GM19328 (cell line): ENCODE measurements at regions not wholly inside any gene's neighbourhood (a gene's known extent, or its start where the extent isn't known, plus 50 kb on each side); places are given as distances from the start of the nearest gene placed in this dataset.

ENCODE experiments used
- ATAC-seq: cut with Tn5 transposase; IDR thresholded peaks from one replicate; pipeline ENCODE4 v1.9.1; 2021; ENCODE audit warnings: mild to moderate bottlenecking, moderate library complexity; ENCODE audit not compliant: unreplicated experiment

GRCh38 chr20:40545478-40545877 lies 143.6 kb downstream of the MAFB start:
- no peak for ATAC-seq

DNA sequence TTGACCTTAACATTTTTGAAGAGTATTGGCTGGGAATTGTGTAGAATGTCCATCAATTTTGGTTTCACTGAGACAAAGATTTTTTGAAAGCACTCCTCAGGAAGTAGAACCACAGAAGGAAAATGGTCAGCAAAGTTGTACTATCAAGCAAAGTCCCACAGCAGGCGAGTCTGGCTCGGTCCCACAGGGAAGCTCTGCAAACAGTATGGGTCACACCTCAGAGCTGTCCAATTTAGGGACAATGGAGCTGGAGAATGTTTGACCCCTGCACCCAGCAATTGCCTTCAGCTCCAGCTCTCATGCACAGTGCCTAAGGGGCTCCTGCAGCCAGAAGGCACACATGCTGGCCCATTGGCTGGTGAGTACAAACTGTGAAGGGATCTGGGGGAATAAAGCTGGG lies 147.0 kb downstream of the MAFB start:
- ATAC-seq: no peak

DNA sequence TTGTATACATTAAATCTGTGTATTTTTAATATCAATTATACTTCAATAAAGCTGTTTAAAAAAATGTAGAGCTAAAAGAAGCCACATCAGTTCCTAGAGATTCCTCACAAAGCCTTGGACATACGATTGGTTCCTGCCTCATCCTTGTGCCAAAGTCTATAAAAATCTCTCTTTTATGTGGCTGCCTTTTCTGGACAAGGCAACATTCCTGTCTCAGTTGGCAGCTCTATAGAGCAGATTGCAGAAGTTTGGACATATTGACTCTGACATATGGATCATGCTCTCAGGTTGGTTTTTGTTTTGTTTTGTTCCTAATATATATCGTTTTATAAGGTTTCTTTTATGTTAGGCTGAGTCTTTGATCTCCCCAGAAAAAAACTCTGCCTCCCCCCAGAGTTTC lies 148.9 kb downstream of the MAFB start:
- ATAC-seq: no peak

GRCh38 chr20:40538131-40538530 lies 150.9 kb downstream of the MAFB start:
- ATAC-seq: no peak

DNA sequence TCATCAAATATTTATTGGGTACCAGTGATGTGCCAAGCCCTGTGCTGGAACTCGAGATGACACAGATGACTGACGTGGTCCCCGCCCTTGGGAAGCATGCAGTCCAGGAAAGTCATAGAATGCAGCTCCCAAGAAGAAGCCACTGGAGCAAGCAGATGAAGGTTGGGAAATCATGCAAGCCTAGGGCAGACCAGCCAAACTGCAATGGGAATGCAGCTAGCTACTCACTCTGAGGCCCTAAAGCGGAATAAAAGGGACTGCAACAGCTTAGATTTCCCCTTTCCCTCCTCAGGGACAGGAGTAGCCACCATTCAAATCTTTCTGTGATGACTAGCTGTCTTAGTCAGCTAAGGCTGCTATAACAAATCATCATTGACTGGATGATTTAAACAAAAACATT lies 152.2 kb downstream of the MAFB start:
- no peak for ATAC-seq

DNA sequence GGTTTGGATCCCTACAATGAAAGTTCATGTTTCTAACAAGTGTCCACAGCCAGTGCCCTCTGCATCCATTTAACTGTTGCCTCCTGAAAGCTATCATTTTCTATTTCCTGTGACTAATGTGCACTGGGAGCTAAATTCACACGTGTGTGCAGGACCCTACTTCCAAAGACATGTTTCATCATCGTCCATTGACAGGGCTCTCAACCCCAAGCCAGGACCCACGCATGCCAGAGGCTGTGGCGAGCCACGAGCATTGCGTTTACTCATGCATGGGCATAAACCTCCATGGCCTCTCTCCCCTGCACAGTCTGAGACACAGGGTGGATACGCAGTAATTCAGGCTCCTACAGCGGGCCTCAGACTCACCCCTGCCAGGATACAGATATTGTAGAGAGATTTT lies 153.2 kb downstream of the MAFB start:
- ATAC-seq: no peak

DNA sequence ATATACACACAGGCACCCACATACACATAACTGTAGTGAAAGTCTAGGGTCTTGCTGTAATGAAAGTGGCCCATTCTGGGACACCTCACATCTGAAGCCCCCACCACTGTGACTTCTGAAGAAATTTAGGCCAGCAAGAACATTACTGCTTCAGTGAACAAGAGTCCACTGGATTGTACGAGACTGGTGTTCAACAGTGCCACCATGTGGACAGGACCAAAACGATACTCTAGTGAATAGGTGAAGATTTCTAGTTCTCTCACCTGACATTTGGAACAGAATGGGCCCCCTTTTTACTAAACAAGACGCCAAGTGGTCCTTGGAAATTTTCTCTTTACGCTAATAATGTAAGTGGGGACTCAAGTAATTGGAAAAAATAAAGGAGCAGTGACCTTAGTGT lies 156.9 kb downstream of the MAFB start:
- no peak for ATAC-seq

DNA sequence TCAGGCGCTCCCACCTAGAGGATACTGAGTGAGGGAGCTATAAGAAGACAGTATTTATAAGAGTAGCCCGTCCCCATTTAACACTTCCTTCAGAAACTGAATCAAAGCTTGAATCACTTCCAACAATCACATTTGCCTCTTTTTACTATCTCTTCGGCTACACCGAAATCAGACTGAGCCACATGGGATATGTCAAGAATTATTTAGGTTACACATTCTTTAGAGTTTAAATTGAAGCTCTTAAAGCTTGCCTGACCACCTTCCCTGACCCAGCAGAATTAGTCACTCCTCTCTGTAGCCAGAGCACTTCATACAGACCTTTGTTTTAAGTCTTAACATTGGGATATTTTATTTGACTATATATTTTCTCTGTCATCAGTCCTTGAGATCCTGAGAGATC lies 163.7 kb downstream of the MAFB start:
- ATAC-seq: no peak

GRCh38 chr20:40524071-40524470 lies 165.0 kb downstream of the MAFB start:
- no peak for ATAC-seq

GRCh38 chr20:40522405-40522804 lies 166.6 kb downstream of the MAFB start:
- ATAC-seq: no peak

DNA sequence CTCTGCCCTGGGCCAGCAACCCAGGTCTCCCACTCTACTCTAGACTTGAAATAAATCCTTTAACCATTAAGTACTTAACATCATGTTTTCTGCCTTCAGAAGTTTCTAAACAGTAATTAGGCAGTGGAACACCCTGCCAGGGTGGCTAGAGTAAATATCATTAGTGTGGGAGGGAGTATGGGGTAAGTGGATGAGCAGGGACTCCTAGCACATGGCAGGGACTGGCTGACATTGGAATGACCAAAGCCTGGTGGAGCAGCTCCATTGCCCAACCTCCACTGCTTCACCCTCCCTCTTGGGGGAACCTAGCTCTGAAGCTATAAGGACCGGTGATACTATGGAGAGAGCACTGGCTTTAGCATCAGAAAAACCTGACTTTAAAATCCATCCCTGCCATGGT lies 167.1 kb downstream of the MAFB start:
- no peak for ATAC-seq

GRCh38 chr20:40519918-40520317 lies 169.1 kb downstream of the MAFB start:
- ATAC-seq: no peak

GRCh38 chr20:40512994-40513393 lies 176.0 kb downstream of the MAFB start:
- ATAC-seq: no peak

- ATAC-seq: no peak
These were observed 176.4 kb downstream of the MAFB start for GRCh38 chr20:40512591-40512990.

- no peak for ATAC-seq
These were observed 177.6 kb downstream of the MAFB start for GRCh38 chr20:40511478-40511877.

GRCh38 chr20:40510622-40511021 lies 178.4 kb downstream of the MAFB start:
- no peak for ATAC-seq

GRCh38 chr20:40508821-40509220 lies 180.2 kb downstream of the MAFB start:
- no peak for ATAC-seq

DNA sequence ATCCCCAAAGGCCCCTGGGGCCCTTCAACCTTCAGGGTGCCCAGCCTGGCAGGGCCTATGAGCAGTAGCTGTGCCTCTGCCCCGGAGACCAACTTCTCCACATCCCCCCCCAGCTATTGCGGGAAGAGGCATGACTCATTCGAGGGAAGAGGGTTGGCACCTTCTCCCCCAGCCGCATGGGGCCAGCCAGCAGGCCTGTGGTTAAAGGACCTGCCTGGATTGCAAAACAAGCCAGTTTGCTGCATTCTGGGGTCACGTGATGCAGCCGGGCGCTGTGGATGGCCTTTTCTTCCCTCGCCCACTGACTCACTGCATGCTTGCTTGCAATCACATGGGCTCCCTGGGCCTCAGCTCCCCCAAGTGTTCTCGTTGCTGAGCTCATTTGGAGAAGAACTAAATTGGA lies 182.5 kb downstream of the MAFB start:
- no peak for ATAC-seq

DNA sequence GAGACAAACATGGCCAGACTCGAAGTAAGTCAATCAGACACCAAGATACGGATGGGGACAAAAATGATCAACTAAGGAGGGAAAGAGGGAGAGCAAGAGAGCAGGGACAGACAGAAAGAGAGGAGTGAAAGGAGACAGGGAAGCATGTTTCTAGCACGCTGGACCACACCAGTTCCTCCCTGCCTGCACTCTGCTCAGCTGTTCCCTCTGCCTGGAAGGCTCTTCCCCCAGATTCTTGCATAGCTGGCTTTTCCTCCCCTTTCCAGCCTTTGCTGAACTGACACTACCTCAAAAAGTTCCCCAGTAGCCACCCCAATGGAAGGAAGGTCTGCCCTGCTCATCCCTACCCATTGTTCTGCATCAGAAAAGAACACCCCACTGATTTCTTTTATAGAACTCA lies 185.9 kb downstream of the MAFB start:
- ATAC-seq: no peak

DNA sequence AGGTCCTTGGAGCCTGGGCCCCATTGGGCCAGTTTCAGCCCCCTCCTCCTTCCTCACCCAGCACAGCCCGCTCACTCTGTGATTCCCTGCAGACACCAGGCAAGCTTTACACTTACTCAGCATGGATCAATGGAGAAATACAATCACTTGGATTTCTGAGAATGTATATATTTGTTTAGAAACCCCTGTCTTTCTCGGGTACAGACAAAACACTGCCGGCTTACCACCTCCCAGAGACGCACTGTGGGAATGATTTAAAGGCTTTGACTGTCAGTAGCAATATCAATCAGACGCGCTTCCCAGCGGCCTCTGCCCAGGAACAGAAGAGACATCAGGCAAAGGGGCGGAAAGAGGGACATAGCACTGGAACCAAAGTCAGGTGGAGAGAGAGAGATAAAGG lies 186.5 kb downstream of the MAFB start:
- ATAC-seq: no peak

- no peak for ATAC-seq
These were observed 189.6 kb downstream of the MAFB start for GRCh38 chr20:40499391-40499790.

GRCh38 chr20:40497899-40498691 lies 190.9 kb downstream of the MAFB start:
- ATAC-seq: no peak

DNA sequence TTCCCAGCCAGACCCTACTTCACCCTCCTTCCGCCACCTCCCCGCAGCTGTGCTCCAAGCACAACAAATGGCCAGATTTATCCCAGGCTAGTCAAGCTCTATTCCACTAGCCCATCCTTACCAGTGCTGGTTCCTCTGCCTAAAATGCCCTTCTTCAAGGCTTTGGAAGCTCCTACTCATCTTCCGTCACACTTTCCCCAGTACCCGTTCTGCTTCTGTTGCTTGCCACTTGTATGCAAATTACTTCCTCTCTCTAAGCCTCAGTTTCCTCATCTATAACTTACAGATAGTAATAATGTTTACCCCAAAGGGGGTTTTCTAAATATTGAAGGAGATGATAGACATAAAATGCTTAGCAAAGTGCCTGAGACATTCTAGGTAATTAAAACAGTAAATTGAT lies 193.1 kb downstream of the MAFB start:
- no peak for ATAC-seq
